H9 (cell line): ENCODE measurements at regions not wholly inside any gene's neighbourhood (a gene's known extent, or its start where the extent isn't known, plus 50 kb on each side); places are given as distances from the start of the nearest gene placed in this dataset.

ENCODE experiments used
- DNase-seq: peaks from one replicate; pipeline ENCODE4 v3.0.0-alpha.2; 2017
- H2AFZ ChIP-seq: one replicate; pipeline ENCODE4 v1.6.1; 2013; ENCODE audit warnings: mild to moderate bottlenecking, low read length, control low read depth, moderate library complexity
- H2AK5ac ChIP-seq: 2 replicates; pipeline ENCODE4 v1.6.1; 2013; ENCODE audit warnings: low read length, control low read depth, mixed read lengths; ENCODE audit not compliant: insufficient read length
- H2BK120ac ChIP-seq: one replicate; pipeline ENCODE4 v1.6.1; 2013; ENCODE audit warnings: low read depth, mild to moderate bottlenecking, low read length, control low read depth, inconsistent platforms; ENCODE audit not compliant: poor library complexity, severe bottlenecking
- H2BK12ac ChIP-seq: 2 replicates; pipeline ENCODE4 v1.6.1; 2013; ENCODE audit warnings: low read length, control low read depth, mixed read lengths, low read depth; ENCODE audit not compliant: insufficient read length
- H2BK15ac ChIP-seq: 2 replicates; pipeline ENCODE4 v1.6.1; 2013; ENCODE audit warnings: low read depth, low read length, control low read depth
- H2BK20ac ChIP-seq: one replicate; pipeline ENCODE4 v1.6.1; 2013; ENCODE audit warnings: low read depth, mild to moderate bottlenecking, low read length, control low read depth, inconsistent platforms; ENCODE audit not compliant: poor library complexity, severe bottlenecking
- H2BK5ac ChIP-seq: 2 replicates; pipeline ENCODE4 v1.6.1; 2013; ENCODE audit warnings: low read length, control low read depth, mixed read lengths; ENCODE audit not compliant: insufficient read length
- H3K14ac ChIP-seq: 2 replicates; pipeline ENCODE4 v1.6.1; 2013; ENCODE audit warnings: low read length, control low read depth; ENCODE audit not compliant: insufficient read depth
- H3K18ac ChIP-seq: 2 replicates; pipeline ENCODE4 v1.6.1; 2013; ENCODE audit warnings: low read depth, mild to moderate bottlenecking, mixed read lengths, low read length, control low read depth; ENCODE audit not compliant: insufficient read length
- H3K23ac ChIP-seq: 2 replicates; pipeline ENCODE4 v1.6.1; 2013; ENCODE audit warnings: low read length, control low read depth, mixed read lengths, low read depth; ENCODE audit not compliant: insufficient read length
- H3K23me2 ChIP-seq: 2 replicates; pipeline ENCODE4 v1.6.1; 2013; ENCODE audit warnings: low read depth, mild to moderate bottlenecking, mixed read lengths, low read length, control low read depth; ENCODE audit not compliant: insufficient read length, poor library complexity, severe bottlenecking
- H3K27ac ChIP-seq: 2 replicates; pipeline ENCODE4 v1.5.1; 2013; ENCODE audit warnings: low read length, control low read depth, mixed read lengths, low read depth; ENCODE audit not compliant: insufficient read length
- H3K27me3 ChIP-seq: 2 replicates; pipeline ENCODE4 v1.6.1; 2013; ENCODE audit warnings: low read length, control low read depth, inconsistent platforms; ENCODE audit not compliant: insufficient read depth
- H3K4ac ChIP-seq: 2 replicates; pipeline ENCODE4 v1.6.1; 2013; ENCODE audit warnings: low read depth, mild to moderate bottlenecking, control low read depth, inconsistent platforms, low read length, moderate library complexity
- H3K4me1 ChIP-seq: 2 replicates; pipeline ENCODE4 v1.6.1; 2013; ENCODE audit warnings: low read length, control low read depth, inconsistent platforms; ENCODE audit not compliant: insufficient read depth
- H3K4me2 ChIP-seq: 2 replicates; pipeline ENCODE4 v1.6.1; 2013; ENCODE audit warnings: low read length, control low read depth, mixed read lengths; ENCODE audit not compliant: insufficient read length, insufficient read depth
- H3K56ac ChIP-seq: 2 replicates; pipeline ENCODE4 v1.6.1; 2013; ENCODE audit warnings: low read depth, mild to moderate bottlenecking, mixed read lengths, low read length, control low read depth; ENCODE audit not compliant: insufficient read length
- H3K79me1 ChIP-seq: 2 replicates; pipeline ENCODE4 v1.6.1; 2013; ENCODE audit warnings: low read depth, mild to moderate bottlenecking, moderate library complexity, low read length, control low read depth, inconsistent platforms; ENCODE audit not compliant: insufficient read depth, poor library complexity, severe bottlenecking
- H3K79me2 ChIP-seq: 2 replicates; pipeline ENCODE4 v1.6.1; 2013; ENCODE audit warnings: low read length, control low read depth, inconsistent platforms; ENCODE audit not compliant: insufficient read depth
- H3K9ac ChIP-seq: 2 replicates; pipeline ENCODE4 v1.6.1; 2013; ENCODE audit warnings: low read length, control low read depth, mixed read lengths; ENCODE audit not compliant: insufficient read length; ENCODE audit errors: extremely low read depth
- H3K9me3 ChIP-seq: one replicate; pipeline ENCODE4 v1.6.1; 2013; ENCODE audit warnings: low read depth, low read length, inconsistent platforms; ENCODE audit not compliant: control insufficient read depth
- H3T11ph ChIP-seq: one replicate; pipeline ENCODE4 v1.6.1; 2013; ENCODE audit warnings: mild to moderate bottlenecking, low read length, control low read depth, inconsistent platforms
- H4K20me1 ChIP-seq: one replicate; pipeline ENCODE4 v1.6.1; 2013; ENCODE audit not compliant: control insufficient read depth, insufficient read length, insufficient read depth
- H4K5ac ChIP-seq: 2 replicates; pipeline ENCODE4 v1.6.1; 2013; ENCODE audit warnings: low read depth, mild to moderate bottlenecking, mixed read lengths, low read length, control low read depth; ENCODE audit not compliant: insufficient read length
- H4K8ac ChIP-seq: replicated peaks from 2 replicates; pipeline ENCODE4 v1.6.1; 2013; ENCODE audit warnings: low read length, control low read depth, mixed read lengths, low read depth; ENCODE audit not compliant: insufficient read length
- H4K91ac ChIP-seq: 2 replicates; pipeline ENCODE4 v1.6.1; 2013; ENCODE audit warnings: low read depth, mild to moderate bottlenecking, moderate library complexity, mixed read lengths, low read length, control low read depth; ENCODE audit not compliant: insufficient read length
- H3K27ac Mint-ChIP-seq, 3 experiments: 2 replicates in 2 of 3; 3 replicates in 1 of 3; pipeline ENCODE4 v1.8.0; 2020 to 2021; ENCODE audit warnings: mixed read lengths in 3 of 3, mild to moderate bottlenecking in 1 of 3, moderate library complexity in 1 of 3
- H3K27me3 Mint-ChIP-seq: 2 replicates; pipeline ENCODE4 v1.8.0; 2021; ENCODE audit warnings: low read depth, mild to moderate bottlenecking, moderate library complexity, mixed read lengths
- H3K36me3 Mint-ChIP-seq, 3 experiments: 2 replicates in 2 of 3; 3 replicates in 1 of 3; pipeline ENCODE4 v1.8.0; 2020 to 2021; ENCODE audit warnings: low read depth in 3 of 3, mixed read lengths in 3 of 3; ENCODE audit not compliant: insufficient read depth in 1 of 3
- H3K4me1 Mint-ChIP-seq, 2 experiments: 2 replicates each; pipeline ENCODE4 v1.8.0; 2020; ENCODE audit warnings: mixed read lengths in 2 of 2
- H3K4me3 Mint-ChIP-seq, 2 experiments: 2 replicates in 1 of 2; 3 replicates in 1 of 2; pipeline ENCODE4 v1.8.0; 2020 to 2021; ENCODE audit warnings: mild to moderate bottlenecking in 2 of 2, mixed read lengths in 2 of 2, moderate library complexity in 1 of 2
- H3K9me3 Mint-ChIP-seq, 2 experiments: 2 replicates in 1 of 2; 3 replicates in 1 of 2; pipeline ENCODE4 v1.8.0; 2020; ENCODE audit warnings: mild to moderate bottlenecking in 2 of 2, mixed read lengths in 2 of 2, moderate library complexity in 1 of 2
- CTCF ChIP-seq: fragments of 200-600 bp; sonication (generic); conservative IDR thresholded peaks from 3 replicates; pipeline ENCODE4 v1.8.0; 2021; ENCODE audit warnings: antibody characterized with exemption, mild to moderate bottlenecking
- WGBS: extraction: QIAGEN DNeasy Blood & Tissue Kit; methylation state at CpG from one replicate; pipeline ENCODE4 v1.1.7; 2013; ENCODE audit warnings: missing lambda C conversion rate, low lambda C conversion rate, mixed read lengths; ENCODE audit not compliant: insufficient read length; ENCODE audit errors: extremely low coverage; 5-methylcytosine and 5-hydroxymethylcytosine counted together

- Histone ChIP-seq H3K79me1 (no peaks in the 10 kb centered on the region), H3K9me3 (no peaks in the 10 kb centered on the region), H4K91ac (no peak overlapping the region), H4K20me1 (no peaks in the 10 kb centered on the region), H3K14ac (no peak overlapping the region), H3K4me2 (no peak overlapping the region), H3K9ac (no peak overlapping the region), H4K5ac (no peak overlapping the region), H2BK20ac (no peak overlapping the region), H2BK5ac (no peak overlapping the region), H2BK15ac (no peak overlapping the region), H2AK5ac (no peak overlapping the region), H3K18ac (no peak overlapping the region), H4K8ac (no peak overlapping the region), H3K27me3 (no peaks in the 10 kb centered on the region), H3T11ph (no peak overlapping the region), H3K27ac (no peak overlapping the region), H2AFZ (no peak overlapping the region), H3K79me2 (no peaks in the 10 kb centered on the region), H3K4me1 (no peaks in the 10 kb centered on the region), H2BK12ac (no peak overlapping the region), H3K56ac (no peak overlapping the region), H3K23me2 (no peaks in the 10 kb centered on the region), H2BK120ac (no peak overlapping the region), H3K23ac (no peak overlapping the region), H3K4ac (no peak overlapping the region)
- WGBS, result no CpG with 5 or more reads among the region's 8 CpGs
- DNase-seq, result no peak
- H3K4me3 Mint-ChIP-seq, result no peak overlapping the region
- peaks cover 16% of the 10 kb centered on the region for H3K27me3 Mint-ChIP-seq
- peaks cover 2 to 13% of the 10 kb centered on the region in 2 experiments for H3K4me1 Mint-ChIP-seq
- H3K9me3 Mint-ChIP-seq, result no peaks in the 10 kb centered on the region; a peak in 1 of 5 replicates
- no peak for TF ChIP-seq CTCF
- H3K27ac Mint-ChIP-seq, result no peak overlapping the region; a peak in 1 of 7 replicates
- no peaks in the 10 kb centered on the region for H3K36me3 Mint-ChIP-seq
Measured at GRCh38 chr2:128738446-128739110, 419.9 kb upstream of the HS6ST1 start.
